Dermis microvascular lymphatic vessel endothelial cell (primary cell): ENCODE measurements at regions not wholly inside any gene's neighbourhood (a gene's known extent, or its start where the extent isn't known, plus 50 kb on each side); places are given as distances from the start of the nearest gene placed in this dataset.

Experiments
- DNase-seq, 2 donors: peaks; one replicate each; pipeline versions ENCODE4 v3.0.0 to v3.0.0-alpha.2; 2010; ENCODE audit warnings: low read depth in 2 of 2

DNA sequence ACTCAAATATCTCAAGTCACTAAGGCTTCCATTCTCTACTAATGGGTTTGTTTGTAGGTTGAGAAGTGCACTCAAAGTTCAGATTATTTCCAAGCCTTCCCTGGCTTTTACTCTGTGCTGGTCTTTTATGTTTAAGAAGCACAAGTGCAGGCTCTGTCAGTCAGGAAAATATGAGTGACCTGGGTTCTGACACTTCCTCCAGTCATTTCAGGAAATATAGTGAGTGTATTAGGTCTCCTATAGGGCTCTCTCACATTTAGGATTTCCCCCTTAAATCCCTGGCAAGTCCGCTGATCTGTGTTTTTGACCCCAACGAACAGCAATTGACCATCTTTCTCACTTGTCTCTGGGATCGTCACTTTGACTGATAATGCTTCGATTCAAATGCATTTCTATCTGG is 210.2 kb downstream of the ARPP21 start:
- DNase-seq = no peak

DNA sequence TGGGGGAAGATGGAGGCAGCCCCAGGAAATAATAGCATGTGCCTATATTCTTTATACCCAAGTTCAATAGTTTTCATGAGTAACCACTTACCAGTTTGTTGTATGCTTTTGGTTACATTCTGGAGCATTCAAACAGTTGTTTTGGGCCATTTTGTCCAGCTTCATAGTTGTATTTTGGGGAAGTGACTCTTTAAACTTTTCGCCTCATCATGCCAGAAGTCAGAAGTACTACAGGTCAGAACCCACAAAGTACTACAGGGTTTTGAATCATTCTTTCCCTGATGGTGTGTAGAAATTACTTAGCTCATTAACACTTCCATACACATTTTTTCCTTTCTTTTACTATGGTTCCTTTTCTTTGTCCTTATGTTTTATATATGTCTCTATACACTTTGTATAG is 210.6 kb downstream of the ARPP21 start:
- DNase-seq = no peak

DNA sequence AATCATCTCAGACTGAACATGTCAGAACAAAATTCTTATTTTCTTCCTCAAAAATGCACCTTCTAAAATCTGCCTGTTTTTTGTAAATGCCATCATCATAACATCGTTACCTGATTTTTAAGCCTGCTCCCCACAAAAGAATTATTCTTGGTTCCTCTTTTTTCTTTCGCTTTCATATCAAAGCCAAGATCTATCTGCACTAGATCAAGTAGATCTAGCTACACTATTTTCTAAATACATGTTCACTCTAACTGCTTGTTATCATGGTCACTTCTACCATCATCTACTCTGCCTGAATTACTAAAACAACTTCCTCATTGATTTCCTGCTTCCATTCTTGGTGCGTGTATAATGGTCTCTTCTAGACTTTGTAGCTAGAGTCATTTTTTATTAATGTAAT is 217.7 kb downstream of the ARPP21 start:
- DNase-seq = no peak

DNA sequence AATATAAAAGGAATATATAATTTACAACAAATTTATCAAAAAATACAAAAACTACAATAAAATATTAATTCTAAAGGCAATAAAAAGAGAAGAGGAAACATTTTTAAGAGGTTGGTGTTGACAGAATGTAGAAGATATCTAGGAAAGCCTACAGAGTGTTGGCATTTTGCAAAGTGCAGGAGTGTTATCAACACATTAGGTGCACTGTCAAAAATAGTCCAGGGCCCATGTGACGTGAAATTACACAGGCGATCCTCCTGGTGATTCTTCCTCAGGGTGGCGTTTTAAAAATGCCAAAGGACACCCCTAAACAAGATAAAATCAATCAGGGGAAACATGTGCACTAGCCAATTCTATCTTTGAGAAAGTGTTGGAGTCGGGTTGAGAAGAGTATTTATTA is 222.7 kb downstream of the ARPP21 start:
- DNase-seq = no peak

DNA sequence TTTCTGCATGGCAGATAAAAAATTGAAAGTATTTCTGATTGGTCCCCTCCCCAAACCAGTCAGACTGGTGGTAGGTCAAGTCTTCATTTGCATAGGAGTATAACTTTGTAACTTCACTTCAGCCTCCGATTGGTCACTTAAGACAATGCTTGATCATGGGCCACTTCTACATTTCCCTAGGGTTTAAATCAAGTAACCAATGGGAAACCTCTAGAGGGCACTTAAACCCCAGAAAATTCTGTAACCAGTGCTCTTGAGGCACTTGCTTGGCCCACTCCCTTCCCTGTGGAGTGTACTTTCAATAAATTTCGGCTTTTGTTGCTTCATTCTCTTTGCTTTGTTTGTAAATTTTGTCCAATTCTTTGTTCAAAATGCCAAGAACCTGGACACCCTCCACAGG is 225.5 kb downstream of the ARPP21 start:
- DNase-seq = no peak

DNA sequence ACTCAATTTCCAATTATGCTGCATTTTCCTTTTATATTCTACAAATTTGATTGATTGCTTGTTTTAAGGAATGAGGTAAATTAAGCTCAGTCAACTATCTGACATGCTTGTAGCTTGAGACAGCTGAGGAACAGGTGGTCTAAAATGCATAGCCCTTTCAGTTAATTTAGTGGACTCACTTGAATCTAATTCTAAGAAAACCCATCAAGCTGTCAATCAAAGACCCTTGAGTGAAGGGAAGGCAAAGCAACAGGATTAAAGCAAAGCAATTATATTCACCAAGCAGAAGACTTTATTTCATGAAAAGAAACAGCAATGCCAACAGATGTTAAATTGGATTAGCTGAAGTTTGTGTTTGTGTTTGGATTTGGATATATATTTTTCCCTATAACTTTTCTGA is 228.5 kb downstream of the ARPP21 start:
- no peak for DNase-seq

DNA sequence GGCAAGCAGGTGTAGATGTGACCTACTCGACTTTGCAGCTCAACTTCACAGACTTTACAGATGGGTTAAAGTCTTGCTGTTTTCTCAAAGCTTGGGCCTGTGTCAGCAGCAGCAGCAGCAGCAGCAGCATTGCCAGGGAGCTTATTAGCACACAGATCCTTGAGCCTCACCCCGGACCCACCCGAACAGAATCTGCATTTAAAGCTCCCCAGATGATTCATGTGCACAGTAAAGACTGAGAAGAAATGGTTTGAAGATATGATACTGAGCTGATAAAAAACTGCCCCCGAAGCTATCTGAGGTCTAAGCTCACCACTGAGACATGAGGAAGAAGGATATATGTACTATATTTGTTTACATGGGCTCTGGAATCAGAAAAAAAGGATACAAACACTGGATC is 231.7 kb downstream of the ARPP21 start:
- no peak for DNase-seq

DNA sequence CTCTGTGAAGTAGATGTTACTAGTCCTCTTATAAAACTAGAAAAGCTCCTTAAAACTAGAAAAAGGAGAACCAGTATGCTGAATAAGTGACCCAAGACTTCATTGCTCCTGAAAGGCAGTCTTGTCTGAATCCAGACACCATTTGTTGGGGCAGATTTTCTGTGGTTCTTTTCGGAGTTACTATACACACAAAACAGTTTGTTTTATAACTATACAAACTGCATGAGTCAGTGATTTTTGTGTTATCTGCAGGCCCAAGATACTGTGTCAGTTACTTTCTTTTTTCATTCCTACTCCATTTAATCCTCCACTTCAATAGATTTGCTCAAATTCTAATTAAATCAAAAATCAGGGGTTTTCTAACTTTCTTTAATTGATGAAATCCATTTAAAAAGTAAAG is 244.6 kb downstream of the ARPP21 start:
- DNase-seq = no peak

DNA sequence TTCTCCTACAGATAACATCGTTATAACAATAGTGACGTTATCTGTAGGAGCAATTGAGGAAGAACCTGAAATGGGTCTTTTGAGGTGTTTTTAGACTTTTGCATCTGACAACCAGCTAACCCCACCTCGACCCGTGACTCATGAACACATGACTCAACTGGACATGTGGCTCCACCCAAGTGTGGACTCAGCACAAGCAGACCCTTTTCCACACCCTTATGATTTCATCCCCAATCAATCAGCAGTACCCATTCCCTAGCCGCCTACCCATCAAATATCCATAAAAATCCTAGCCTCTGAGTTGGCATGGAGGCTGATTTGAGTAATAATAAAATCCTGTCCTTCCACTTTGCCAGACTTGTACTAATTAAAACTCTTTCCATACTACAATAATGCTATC is 255.4 kb downstream of the ARPP21 start:
- DNase-seq = no peak

DNA sequence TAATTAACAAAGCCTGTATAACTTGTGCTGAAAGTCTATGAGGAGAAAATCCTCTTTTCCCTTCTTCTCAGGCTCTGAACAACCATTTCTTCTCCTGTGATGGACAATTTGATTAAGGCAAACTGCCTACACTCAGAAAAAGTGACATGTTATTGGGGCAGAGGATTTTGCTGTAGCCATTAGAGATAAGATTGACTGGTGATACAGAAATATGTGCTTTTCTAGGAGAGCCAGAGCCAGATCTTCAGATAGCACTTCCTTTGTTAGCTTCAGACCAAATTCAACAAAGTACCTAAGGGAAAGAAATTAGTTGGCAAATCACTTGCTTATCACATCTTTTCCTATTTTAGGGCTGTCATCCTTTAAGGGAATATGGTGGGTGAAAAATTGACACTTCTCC is 259.9 kb downstream of the ARPP21 start:
- DNase-seq = no peak

DNA sequence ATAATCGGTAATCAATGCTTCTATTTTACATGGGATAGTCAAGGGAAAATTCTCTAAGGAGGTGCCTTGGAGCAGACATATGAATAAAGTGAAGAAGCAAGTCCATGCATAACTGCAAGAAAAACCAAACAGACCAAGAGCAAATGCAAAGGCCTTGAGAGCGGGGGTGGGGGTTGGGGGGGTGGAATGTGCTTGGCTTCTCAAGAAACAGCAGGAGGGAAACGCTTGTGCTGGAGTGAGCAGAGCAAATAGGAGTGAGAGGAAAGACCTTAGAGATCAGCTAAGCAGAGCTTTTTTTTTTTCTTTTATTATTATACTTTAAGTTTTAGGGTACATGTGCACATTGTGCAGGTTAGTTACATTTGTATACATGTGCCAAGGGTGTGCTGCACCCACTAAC is 260.8 kb downstream of the ARPP21 start:
- DNase-seq = no peak

DNA sequence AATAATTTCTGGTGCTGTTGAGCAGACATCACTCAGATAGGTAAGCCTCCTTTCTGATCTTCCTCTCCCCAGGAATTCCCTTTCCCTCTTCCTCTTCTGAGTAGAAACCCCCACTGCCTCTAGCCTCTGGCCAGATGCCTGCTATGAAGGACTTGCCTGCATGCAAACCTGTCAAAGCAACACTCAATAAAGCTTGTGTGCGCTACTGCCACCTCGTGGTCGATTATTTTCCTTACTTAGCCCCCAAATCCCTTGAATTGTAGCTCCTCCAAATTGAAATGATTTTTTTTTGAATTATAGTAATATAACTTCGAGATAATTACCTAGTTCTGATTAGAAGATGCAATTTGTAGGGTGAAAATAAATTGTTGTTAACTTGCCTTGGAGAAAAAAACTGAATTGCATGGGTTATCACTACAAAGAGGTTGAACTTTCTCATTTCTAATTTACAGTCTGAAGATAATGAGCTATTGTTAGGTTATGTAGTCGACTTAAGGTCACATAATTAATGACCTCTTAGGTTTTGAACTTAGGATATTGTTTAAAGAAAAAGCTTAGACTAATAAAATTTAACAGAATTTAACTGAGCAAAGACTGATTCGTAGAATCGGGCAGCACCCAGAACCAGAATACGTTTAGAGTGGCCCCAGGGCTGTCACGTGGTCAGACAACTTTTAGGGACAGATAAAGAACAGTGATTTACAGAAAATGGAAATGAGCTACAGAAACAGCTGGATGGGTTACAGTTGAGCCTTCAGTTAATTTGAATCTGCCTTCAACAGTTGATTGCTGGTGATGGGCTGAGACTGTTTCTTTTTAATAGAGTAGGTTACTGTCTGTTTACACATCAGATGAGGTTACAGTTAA is 269.3 kb downstream of the ARPP21 start:
- peak; percentile 61 to 77 for DNase-seq

DNA sequence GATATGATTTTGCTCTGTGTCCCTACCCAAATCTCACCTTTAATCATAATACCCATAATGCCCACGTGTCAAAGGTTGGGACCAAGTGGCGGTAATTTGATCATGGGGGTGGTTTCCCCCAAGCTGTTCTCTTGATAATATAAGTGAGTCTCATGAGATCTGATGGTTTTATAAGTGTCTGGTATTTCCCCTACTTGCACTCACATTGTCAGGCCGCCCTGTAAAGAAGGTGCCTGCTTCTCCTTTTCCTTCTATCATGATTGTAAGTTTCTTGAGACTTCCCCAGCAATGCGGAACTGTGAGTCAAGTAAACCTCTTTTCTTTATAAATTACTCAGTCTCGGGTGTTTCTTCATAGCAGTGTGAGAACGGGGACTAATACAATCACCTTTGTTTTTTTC is 279.8 kb downstream of the ARPP21 start:
- DNase-seq = no peak

DNA sequence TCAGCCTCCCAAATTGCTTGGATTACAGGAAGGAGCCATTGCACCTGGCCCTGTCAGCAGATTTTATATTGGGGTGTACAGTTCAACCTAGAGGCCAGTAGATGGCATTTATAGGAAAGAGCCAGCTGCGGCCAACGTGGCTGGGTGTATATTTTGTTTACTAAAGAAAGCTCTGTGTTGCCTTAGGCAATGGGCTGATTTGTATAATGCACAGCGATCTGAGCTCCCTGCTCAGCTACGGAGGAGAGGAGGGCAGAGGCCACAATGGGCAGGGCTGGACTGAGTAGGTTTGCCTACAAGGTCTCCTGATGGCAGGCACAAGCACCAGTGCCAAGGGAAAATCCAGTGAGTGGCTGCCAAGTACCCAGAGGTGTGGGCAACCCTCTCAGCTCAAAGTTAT is 282.4 kb downstream of the ARPP21 start:
- DNase-seq = no peak

DNA sequence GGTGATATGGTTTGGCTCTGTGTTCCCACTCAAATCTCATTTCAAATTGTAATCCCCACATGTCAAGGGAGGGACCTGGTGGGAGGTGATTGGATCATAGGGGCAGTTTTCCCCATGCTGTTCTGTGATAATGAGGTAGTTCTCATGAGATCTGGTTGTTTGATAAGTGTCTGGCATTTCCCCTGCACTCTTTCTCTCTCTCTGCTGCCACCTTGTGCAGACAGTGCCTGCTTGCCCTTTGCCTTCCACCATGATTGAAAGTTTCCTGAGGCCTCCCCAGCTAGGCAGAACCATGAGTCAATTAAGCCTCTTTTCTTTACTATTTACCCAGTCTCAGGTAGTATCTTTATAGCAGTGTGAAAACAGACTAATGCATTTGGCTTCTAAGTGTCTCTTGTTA is 284.7 kb downstream of the ARPP21 start:
- DNase-seq = peak; percentile 12 to 69

DNA sequence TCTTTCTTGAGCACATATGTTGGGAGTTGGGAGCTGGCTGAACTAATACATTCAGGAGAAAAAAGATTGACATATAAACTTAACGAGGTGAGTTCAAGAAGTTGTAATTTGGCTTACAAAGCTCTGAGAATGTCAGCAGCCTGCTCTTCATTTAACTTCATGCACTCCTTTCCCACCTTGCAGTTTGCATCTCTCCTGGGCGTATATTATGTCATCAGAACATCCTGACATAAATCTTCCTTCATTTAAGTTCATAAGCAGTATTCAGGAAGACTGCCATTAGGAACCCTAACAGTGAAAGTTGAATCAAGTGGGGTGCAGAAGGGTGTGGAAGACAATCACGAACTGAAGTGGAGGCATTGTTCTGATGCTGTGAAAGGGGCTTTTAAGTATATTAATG is 288.1 kb downstream of the ARPP21 start:
- no peak for DNase-seq

DNA sequence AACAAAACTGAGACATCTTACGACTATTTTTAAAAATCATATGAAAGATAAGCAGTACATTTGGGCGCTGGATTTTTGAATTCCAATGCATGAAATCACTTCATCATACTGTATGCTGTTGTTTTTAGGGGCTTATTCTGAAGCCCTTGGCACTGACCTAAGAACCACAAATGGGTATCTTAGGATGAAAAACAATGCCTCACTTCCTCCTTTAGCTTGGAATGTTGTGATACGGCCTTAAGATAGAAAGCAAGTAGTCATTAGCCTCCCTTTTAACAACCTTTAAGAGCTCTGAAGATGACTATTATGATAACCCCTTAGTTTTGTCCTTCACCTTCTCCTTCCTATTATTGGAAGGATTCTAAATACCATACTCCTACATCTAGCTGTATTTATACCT is 289.8 kb downstream of the ARPP21 start:
- DNase-seq = peak in 1 of 2 donors; percentile 64

DNA sequence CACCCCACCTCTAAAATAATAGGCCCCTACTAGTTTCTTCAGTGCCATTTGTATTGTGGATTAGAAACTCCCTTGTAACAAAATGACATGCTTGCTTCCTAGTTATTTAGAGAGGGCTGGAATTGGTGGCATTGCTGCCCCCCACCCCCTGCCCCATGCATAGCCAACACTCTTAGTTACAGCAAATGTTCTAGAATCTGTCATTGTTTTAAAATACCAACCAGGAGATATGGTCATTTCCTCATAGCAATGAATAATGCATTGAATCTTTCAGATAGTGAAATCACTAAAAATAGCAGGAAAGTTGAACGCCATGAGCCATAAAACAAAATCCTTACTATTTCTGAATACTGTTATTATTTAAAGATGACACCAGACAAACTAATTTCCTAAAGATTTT is 292.5 kb downstream of the ARPP21 start:
- DNase-seq = peak; percentile 38 to 65

DNA sequence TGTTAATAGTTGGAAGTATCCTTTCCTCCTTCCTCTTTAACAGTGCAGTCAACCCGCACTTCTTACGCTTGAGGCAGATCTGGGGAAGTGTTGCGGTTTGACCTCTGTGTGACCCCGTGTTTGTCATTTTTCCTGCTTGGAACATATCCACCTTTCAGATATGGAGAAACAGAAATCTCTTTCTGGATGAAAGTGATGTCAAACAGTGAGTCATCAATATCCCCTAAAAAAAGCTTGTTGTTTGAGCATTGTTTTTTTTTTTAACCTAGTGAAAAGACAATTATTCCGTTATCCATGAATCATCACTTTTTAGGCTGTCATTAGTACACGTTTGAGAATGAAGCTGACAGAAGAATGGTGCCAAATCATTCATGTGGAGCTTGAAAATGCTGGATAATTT is 293.7 kb downstream of the ARPP21 start:
- peak; percentile 93 to 98 for DNase-seq

DNA sequence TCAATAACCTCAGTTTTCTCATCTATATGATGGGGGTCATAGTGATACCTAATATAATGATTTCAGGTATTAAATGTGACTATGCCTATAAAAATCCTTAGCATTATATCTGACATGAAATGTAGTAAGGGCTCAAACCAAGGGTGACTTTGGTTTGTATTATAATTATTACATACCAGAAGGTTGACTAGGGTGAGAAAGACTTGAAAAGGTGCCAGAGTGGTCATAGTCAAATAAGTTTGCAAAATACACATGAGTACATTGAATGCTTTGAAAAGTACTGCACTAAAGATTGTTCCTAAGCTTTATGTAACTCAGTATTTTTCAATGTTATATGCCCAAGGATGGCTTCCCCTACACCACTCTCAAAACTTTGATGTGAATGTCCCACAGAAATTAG is 297.2 kb downstream of the ARPP21 start:
- DNase-seq = no peak

DNA sequence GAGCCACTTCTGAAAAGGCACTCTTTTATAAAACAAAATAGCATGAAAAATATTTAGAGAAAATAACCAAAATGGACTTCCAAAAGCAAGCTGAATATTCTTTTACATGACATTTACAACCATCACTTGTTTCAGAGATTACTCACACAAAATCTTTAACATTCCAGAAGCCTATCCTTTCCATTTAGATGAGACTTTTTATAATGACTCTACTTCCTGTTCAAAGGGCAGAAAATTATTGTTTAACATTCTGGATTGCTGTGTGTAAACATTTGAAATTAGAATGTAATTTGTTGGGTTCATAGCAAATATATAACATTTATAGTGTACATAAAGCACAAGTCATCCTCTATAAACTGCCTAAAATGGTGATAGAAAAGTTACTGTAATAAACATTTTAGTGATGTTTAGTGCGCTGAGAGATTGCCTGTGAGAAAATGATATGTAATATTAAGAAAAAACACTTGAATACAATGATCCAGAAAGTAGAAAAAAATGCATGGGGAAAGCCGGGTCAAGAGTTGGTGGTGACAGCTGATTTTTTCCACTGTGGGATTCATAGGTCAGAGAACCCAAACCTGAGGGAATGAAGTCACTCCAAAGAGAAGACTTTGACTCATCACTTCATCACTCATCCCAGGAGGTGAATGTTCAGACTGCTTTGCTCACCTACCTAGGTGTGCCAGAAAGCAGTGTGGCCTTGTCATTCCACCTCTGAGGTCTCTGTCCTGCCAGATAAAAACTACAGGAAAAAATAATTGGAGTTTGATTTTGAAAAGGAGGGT is 305.8 kb downstream of the ARPP21 start:
- peak; percentile 6 to 56 for DNase-seq

DNA sequence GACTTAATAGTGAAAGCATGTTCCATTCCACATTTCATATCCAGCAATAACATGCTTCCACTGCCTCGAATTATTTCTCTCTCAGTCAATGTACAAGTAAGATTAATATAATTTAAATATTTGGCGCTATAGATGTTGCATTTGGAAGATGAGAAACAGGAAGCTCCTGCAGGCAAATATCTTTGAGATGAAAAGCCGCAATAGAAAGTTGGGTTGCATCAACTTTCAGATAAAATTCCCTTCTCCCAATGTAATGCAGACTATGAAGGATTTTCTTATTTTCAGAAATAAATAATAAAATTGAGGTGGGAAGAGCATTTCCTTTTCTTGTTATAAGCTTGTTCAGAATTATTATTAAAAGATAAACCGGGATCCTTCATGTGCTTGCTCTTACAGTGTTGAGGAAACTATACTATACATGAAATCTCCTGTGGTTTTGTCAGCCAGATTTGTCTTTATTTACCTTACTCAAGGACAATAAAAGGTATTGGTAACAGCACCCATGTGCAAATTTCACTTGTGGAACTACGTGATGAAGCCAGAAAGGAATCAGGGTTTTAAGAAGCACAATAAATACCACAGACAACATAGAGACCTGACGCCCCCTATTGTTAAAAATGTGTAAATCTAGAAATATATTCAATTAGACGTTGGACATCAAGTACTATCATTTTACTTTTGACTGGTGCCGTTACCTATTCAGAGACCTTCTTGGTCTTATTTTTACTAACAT is 307.0 kb downstream of the ARPP21 start:
- DNase-seq = peak; percentile 20 to 51
